ENCODE measurements at regions not wholly inside any gene's neighbourhood (a gene's known extent, or its start where the extent isn't known, plus 50 kb on each side); places are given as distances from the start of the nearest gene placed in this dataset.

DNA sequence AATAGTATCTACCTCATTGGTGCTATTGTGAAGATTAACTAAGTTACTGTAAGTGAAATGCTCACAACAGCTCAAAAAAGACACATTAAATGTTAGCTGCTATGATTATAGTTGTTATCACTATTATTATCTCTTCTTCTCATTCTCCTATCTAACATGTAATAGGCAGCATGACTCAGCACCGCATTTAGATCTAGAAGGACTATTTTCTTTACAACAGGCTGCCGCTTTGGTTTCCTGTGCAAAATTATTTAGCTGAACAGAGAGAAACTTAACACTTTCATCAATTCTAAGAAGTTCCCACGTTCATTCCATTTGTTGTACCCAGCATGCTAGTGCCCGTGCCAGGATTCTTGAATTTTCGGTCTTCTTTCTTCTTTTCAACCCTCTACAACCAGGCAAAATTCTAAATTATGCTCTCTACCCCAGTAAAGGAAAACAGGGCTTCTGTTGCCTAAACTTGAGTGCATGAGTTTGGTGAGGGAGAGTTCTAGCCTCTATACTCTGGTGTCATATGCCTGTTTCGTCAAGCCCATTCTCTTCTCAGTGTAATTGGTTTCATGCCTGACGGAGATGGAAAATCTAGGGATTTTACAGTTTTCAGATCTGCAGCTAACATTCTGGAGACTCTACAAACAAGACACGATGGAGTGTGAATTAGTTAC lies 378.9 kb downstream of the PPP1R2C start:
- intact Hi-C loops (cut with DNase I): no loop called here
- no peak overlapping the region for H3K4me3 ChIP-seq
- 64 to 74% (median 73%) methylated on average over 8 of the region's 8 CpGs for WGBS, 3 donors
- no peaks in the 10 kb centered on the region for H3K9me3 ChIP-seq
- DNase-seq: no peak
- H3K36me3 ChIP-seq: no peaks in the 10 kb centered on the region
- no peaks in the 10 kb centered on the region for H3K27me3 ChIP-seq
- TF ChIP-seq POLR2A (IDR thresholded peaks at IDR 0.05) (no peak), CTCF (IDR thresholded peaks at IDR 0.05) (no peak), EP300 (IDR thresholded peaks at IDR 0.05) (no peak)
- H3K4me1 ChIP-seq (ENCODE audit: insufficient read depth): no peaks in the 10 kb centered on the region
- no peak overlapping the region for H3K27ac ChIP-seq

DNA sequence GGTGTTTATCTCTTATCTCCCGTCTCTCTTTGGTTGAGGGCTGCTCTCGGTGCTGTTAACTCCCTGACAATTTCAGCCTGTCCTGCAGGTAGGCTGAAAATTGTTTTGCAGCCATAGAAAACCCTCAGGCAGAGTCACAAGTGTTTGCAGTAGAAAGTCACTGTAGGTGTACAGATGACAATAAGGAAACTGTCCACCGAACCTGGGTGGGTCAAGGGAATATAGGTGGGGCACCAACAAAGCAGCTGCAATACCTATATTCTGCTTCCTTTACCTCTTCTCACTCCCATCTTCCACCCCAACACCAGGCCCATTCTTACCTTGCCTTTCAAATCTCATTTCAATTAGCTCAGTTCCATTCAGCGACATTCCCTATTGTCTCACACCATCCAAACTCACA lies 381.8 kb downstream of the PPP1R2C start:
- TF ChIP-seq POLR2A (IDR thresholded peaks at IDR 0.05) (no peak), EP300 (IDR thresholded peaks at IDR 0.05) (no peak), CTCF (IDR thresholded peaks at IDR 0.05) (no peak)
- whole genome bisulfite sequencing, 3 donors: 75 to 84% (median 81%) methylated on average over 4 of the region's 4 CpGs
- intact Hi-C loops (cut with DNase I): no loop called here

DNA sequence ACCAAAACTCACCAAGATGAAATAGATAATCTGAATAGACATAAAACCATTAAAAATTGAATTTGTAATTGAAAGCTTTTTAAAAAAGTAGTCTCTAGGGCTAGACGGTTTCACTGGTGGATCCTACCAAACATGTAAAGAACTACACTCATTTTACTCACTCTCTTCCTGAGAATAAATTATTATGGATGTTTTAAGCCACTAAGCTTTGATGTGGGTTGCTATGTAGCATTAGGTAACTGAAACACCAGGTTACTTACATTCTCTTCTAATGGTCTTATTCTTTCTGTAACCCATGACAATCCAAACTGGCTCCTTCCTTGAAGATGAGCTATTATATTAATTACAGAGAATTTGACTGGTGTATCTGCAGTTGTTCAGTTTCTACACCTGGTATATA lies 385.1 kb downstream of the PPP1R2C start:
- intact Hi-C loops (cut with DNase I): no loop called here
- Histone ChIP-seq H3K9me3 (no peaks in the 10 kb centered on the region), H3K4me1 (ENCODE audit: insufficient read depth) (no peaks in the 10 kb centered on the region), H3K27ac (no peak overlapping the region), H3K27me3 (no peaks in the 10 kb centered on the region), H3K4me3 (no peak overlapping the region), H3K36me3 (no peaks in the 10 kb centered on the region)
- no peak for TF ChIP-seq EP300 (IDR thresholded peaks at IDR 0.05)
- TF ChIP-seq CTCF (IDR thresholded peaks at IDR 0.05): no peak
- no peak for TF ChIP-seq POLR2A (IDR thresholded peaks at IDR 0.05)
- no peak for DNase-seq
- WGBS, 3 donors: 39 to 46% (median 43%) methylated on average over 1 of the region's 1 CpG

More for the DNA sequence above, 381.8 kb downstream of the PPP1R2C start:
- H3K27me3 ChIP-seq: no peaks in the 10 kb centered on the region
- H3K4me1 ChIP-seq (ENCODE audit: insufficient read depth): no peaks in the 10 kb centered on the region
- no peak overlapping the region for H3K27ac ChIP-seq
- H3K4me3 ChIP-seq: no peak overlapping the region
- H3K36me3 ChIP-seq: no peaks in the 10 kb centered on the region
- H3K9me3 ChIP-seq: no peaks in the 10 kb centered on the region
- no peak for DNase-seq

DNA sequence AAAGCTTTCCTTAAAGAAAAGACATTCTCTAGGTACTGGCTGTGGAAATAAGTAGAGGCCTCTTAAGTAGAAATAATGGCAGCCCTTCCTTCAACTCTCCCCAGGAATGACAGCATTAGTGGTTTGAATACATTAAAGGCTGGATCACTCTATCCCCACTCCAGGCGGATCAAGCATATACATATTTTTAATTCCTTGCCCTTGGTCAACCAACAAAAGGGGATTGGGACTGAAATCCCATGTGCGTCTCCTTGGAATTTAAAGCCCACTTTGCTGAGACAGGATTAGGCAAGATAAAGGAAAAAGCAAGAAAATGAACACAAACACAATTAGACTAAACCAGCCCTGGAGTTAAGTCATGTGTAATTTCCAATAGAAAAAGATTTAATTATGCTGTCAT lies 391.3 kb downstream of the PPP1R2C start:
- TF ChIP-seq CTCF (IDR thresholded peaks at IDR 0.05) (no peak), POLR2A (IDR thresholded peaks at IDR 0.05) (no peak), EP300 (IDR thresholded peaks at IDR 0.05) (no peak)
- WGBS, 3 donors: 73 to 81% (median 74%) methylated on average over 2 of the region's 2 CpGs

More for the DNA sequence above, 391.3 kb downstream of the PPP1R2C start:
- no peak for DNase-seq
- intact Hi-C loops (cut with DNase I): no loop called here
- Histone ChIP-seq H3K27me3 (no peaks in the 10 kb centered on the region), H3K4me1 (ENCODE audit: insufficient read depth) (no peaks in the 10 kb centered on the region), H3K4me3 (no peak overlapping the region), H3K36me3 (no peaks in the 10 kb centered on the region), H3K27ac (no peak overlapping the region), H3K9me3 (no peaks in the 10 kb centered on the region)
